ENCODE measurements at regions not wholly inside any gene's neighbourhood (a gene's known extent, or its start where the extent isn't known, plus 50 kb on each side); places are given as distances from the start of the nearest gene placed in this dataset.

GRCh38 chr6:144449911-144450597, 164.9 kb downstream of the UTRN start:
- intact Hi-C loops (cut with DNase I), result no loop called here
- Histone ChIP-seq H3K4me1 (no peaks in the 10 kb centered on the region), H3K27me3 (no peaks in the 10 kb centered on the region), H3K4me3 (no peak overlapping the region), H3K36me3 (peaks cover 21 to 59% of the 10 kb centered on the region in 2 donors), H3K27ac (no peak overlapping the region), H3K9me3 (no peaks in the 10 kb centered on the region)
- DNase-seq (ENCODE audit: low spot score in 2 of 2), result no peak
- TF ChIP-seq CTCF (IDR thresholded peaks at IDR 0.05), result no peak

GRCh38 chr6:144460327-144461095, 175.4 kb downstream of the UTRN start:
- intact Hi-C loops (cut with DNase I), result no loop called here
- Histone ChIP-seq H3K36me3 (peaks cover 46 to 63% of the 10 kb centered on the region in 2 donors), H3K27ac (no peak overlapping the region), H3K4me3 (no peak overlapping the region), H3K4me1 (no peaks in the 10 kb centered on the region), H3K27me3 (no peaks in the 10 kb centered on the region), H3K9me3 (no peaks in the 10 kb centered on the region)
- DNase-seq (ENCODE audit: low spot score in 2 of 2), result no peak
- TF ChIP-seq CTCF (IDR thresholded peaks at IDR 0.05), result no peak

- DNase-seq (ENCODE audit: low spot score in 2 of 2), result no peak
Observed at GRCh38 chr6:144462058-144462457, 176.9 kb downstream of the UTRN start.

GRCh38 chr6:144466716-144467115, 181.6 kb downstream of the UTRN start:
- no peak for DNase-seq (ENCODE audit: low spot score in 2 of 2)
- TF ChIP-seq CTCF (IDR thresholded peaks at IDR 0.05), result no peak
- H3K27ac ChIP-seq, result no peak overlapping the region
- H3K9me3 ChIP-seq, result no peaks in the 10 kb centered on the region
- no peaks in the 10 kb centered on the region for H3K27me3 ChIP-seq
- H3K4me1 ChIP-seq, result no peaks in the 10 kb centered on the region
- intact Hi-C loops (cut with DNase I), result no loop called here
- peaks cover 27 to 41% of the 10 kb centered on the region in 2 donors for H3K36me3 ChIP-seq
- H3K4me3 ChIP-seq, result no peak overlapping the region

More at GRCh38 chr6:144462058-144462457, 176.9 kb downstream of the UTRN start:
- no peak overlapping the region for H3K27ac ChIP-seq
- H3K36me3 ChIP-seq, result peaks cover 46 to 63% of the 10 kb centered on the region in 2 donors
- H3K27me3 ChIP-seq, result no peaks in the 10 kb centered on the region
- H3K4me1 ChIP-seq, result no peaks in the 10 kb centered on the region
- intact Hi-C loops (cut with DNase I), result no loop called here
- H3K4me3 ChIP-seq, result no peak overlapping the region
- H3K9me3 ChIP-seq, result no peaks in the 10 kb centered on the region
- TF ChIP-seq CTCF (IDR thresholded peaks at IDR 0.05), result no peak

DNA sequence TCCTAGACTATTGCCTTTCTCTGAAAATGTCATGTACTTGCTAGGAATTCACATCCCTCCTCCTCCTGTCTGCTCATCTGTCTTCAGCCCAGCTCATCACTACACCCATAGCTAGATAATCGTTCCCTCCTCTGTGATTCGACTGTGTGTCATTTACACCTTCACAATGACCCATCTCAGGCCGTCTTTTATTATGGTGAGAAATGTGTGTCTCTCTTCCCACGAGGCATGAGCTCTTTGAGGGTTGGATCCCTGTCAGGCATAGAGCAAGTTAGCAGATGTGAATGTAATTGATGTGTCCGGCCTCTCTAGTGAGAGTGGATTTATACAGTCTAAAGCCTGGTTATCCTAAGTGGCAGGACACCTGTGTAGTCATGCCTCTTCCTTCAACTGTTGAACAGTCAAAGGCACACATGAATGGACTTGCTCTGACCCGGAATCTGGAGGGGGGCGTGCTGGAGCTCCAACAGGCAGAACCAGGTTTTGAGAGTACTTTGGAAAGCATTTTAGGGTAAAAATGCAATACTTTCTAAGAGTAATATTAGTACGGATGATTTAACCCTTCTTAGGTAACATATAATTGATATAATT, 182.1 kb downstream of the UTRN start:
- Histone ChIP-seq H3K27me3 (no peaks in the 10 kb centered on the region), H3K9me3 (no peaks in the 10 kb centered on the region), H3K4me3 (no peak overlapping the region), H3K27ac (no peak overlapping the region), H3K4me1 (no peaks in the 10 kb centered on the region), H3K36me3 (peaks cover 21 to 40% of the 10 kb centered on the region in 2 donors)
- intact Hi-C loops (cut with DNase I), result no loop called here
- DNase-seq (ENCODE audit: low spot score in 2 of 2), result no peak
- TF ChIP-seq CTCF (IDR thresholded peaks at IDR 0.05), result no peak

All from ascending aorta (tissue), 2 donors.